KMS-11 (cell line): ENCODE measurements at regions not wholly inside any gene's neighbourhood (a gene's known extent, or its start where the extent isn't known, plus 50 kb on each side); places are given as distances from the start of the nearest gene placed in this dataset.

ENCODE experiments used
- H2AFZ ChIP-seq: fragments of 200-600 bp; sonication (generic); 2 replicates; pipeline ENCODE4 v1.6.1; 2016; ENCODE audit warnings: antibody characterized with exemption, mixed run types, low read depth
- H3K27ac ChIP-seq: fragments of 200-600 bp; sonication (generic); 2 replicates; pipeline ENCODE4 v1.6.1; 2016; ENCODE audit warnings: mild to moderate bottlenecking, mixed run types
- H3K27me3 ChIP-seq: fragments of 200-600 bp; sonication (generic); 2 replicates; pipeline ENCODE4 v1.6.1; 2017; ENCODE audit warnings: mild to moderate bottlenecking, low read depth, mixed run types, moderate library complexity; ENCODE audit not compliant: insufficient read depth
- H3K36me3 ChIP-seq: fragments of 200-600 bp; sonication (generic); 2 replicates; pipeline ENCODE4 v1.6.1; 2017; ENCODE audit warnings: mild to moderate bottlenecking, mixed run types; ENCODE audit not compliant: insufficient read depth
- H3K4me1 ChIP-seq: fragments of 200-600 bp; sonication (generic); 2 replicates; pipeline ENCODE4 v1.6.1; 2016; ENCODE audit warnings: mild to moderate bottlenecking, low read depth, mixed run types; ENCODE audit not compliant: poor library complexity, severe bottlenecking
- H3K4me2 ChIP-seq: fragments of 200-600 bp; sonication (generic); 2 replicates; pipeline ENCODE4 v1.7.0; 2016; ENCODE audit warnings: mild to moderate bottlenecking, mixed run types
- H3K4me3 ChIP-seq: fragments of 200-600 bp; sonication (generic); IDR thresholded peaks from 2 replicates; pipeline ENCODE4 v1.6.1; 2017; ENCODE audit warnings: low read depth, low read length, mixed read lengths; ENCODE audit not compliant: insufficient read depth
- H3K79me2 ChIP-seq: fragments of 200-600 bp; sonication (generic); 2 replicates; pipeline ENCODE4 v1.6.1; 2016; ENCODE audit warnings: low read depth, mixed run types; ENCODE audit not compliant: insufficient read depth
- H3K9ac ChIP-seq: fragments of 200-600 bp; sonication (generic); 2 replicates; pipeline ENCODE4 v1.6.1; 2016; ENCODE audit warnings: mild to moderate bottlenecking, mixed run types
- H4K20me1 ChIP-seq: fragments of 200-600 bp; sonication (generic); 2 replicates; pipeline ENCODE4 v1.6.1; 2016; ENCODE audit warnings: mild to moderate bottlenecking, mixed run types; ENCODE audit not compliant: insufficient read depth
- TF ChIP-seq, protein P1 (sequence below): fragments of 200-600 bp; sonication (generic); conservative IDR thresholded peaks from 2 replicates; pipeline ENCODE4 v1.6.1; 2017; ENCODE audit warnings: low read depth, mild to moderate bottlenecking, antibody characterized with exemption, low read length, moderate library complexity, mixed read lengths

DNA sequence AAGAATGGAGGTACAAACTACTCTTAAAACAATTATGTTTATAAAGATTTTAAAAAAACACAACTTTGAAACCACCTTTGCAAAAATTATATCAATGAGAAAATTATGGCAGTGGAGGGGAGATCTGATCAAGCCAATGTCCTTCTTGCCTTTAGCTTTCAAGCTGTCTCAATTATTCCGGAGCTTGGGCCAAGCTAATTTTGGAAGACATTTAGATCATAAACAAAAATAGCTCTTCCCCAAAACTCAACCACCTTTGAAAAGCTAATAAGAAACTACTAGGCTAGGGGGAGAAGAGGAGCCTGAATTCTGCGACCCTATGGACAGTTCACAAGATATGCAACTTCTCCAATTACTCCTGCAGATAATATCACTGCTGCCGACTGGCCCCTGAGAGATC is 263.3 kb downstream of the ICE1 start:
- no peak overlapping the region for H3K4me2 ChIP-seq
- no peaks in the 10 kb centered on the region for H3K36me3 ChIP-seq
- H3K4me1 ChIP-seq, result no peaks in the 10 kb centered on the region
- no peak overlapping the region for H3K4me3 ChIP-seq
- no peaks in the 10 kb centered on the region for H3K79me2 ChIP-seq
- no peak overlapping the region for H3K9ac ChIP-seq
- no peaks in the 10 kb centered on the region for H4K20me1 ChIP-seq
- TF ChIP-seq, protein P1, sequence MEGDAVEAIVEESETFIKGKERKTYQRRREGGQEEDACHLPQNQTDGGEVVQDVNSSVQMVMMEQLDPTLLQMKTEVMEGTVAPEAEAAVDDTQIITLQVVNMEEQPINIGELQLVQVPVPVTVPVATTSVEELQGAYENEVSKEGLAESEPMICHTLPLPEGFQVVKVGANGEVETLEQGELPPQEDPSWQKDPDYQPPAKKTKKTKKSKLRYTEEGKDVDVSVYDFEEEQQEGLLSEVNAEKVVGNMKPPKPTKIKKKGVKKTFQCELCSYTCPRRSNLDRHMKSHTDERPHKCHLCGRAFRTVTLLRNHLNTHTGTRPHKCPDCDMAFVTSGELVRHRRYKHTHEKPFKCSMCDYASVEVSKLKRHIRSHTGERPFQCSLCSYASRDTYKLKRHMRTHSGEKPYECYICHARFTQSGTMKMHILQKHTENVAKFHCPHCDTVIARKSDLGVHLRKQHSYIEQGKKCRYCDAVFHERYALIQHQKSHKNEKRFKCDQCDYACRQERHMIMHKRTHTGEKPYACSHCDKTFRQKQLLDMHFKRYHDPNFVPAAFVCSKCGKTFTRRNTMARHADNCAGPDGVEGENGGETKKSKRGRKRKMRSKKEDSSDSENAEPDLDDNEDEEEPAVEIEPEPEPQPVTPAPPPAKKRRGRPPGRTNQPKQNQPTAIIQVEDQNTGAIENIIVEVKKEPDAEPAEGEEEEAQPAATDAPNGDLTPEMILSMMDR, result no peak
- no peak overlapping the region for H3K27ac ChIP-seq
- H3K27me3 ChIP-seq, result no peaks in the 10 kb centered on the region
- no peak overlapping the region for H2AFZ ChIP-seq

DNA sequence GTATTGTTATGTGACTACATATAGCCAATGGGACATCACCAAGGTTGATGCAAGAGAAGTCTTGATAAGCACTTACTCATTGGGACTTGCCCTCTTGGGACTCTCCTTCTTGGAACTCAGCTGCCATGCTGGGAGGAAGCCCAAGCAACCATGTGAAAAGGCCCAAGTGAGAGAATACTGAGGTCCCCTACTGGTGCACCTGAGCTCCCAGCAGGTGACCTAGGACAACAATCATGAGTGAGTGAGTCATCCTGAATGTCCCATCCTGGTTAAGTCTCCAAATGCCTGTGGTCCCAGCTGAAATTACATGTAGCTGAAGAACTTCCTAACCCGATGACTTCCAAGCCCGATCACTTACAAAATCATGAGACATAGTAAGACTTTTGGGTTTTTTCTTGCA is 260.7 kb downstream of the ICE1 start:
- TF ChIP-seq, protein P1, result no peak
- Histone ChIP-seq H3K9ac (no peak overlapping the region), H3K36me3 (no peaks in the 10 kb centered on the region), H3K4me3 (no peak overlapping the region), H3K27me3 (no peaks in the 10 kb centered on the region), H4K20me1 (no peaks in the 10 kb centered on the region), H2AFZ (no peak overlapping the region), H3K4me2 (no peak overlapping the region), H3K4me1 (no peaks in the 10 kb centered on the region), H3K79me2 (no peaks in the 10 kb centered on the region), H3K27ac (no peak overlapping the region)

DNA sequence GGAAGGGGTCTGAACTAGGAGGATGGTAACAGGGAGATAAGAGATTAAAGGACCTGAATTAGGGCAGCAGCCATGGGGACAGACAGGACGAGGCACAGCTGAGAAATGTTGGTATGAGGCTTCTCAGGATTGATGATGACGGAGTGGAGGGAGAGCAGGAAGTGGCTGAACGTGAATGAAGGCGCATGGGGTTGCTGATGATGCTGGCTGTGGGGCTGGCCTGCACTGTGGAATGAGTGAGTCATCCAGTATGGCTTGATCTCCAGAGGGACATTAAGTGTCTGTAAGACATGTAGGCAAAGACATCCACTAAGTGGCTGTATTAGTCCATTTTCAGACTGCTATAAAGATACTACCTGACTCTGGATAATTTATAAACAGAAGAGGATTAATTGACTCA is 256.4 kb downstream of the ICE1 start:
- H3K27ac ChIP-seq, result no peak overlapping the region
- H2AFZ ChIP-seq, result no peak overlapping the region
- H4K20me1 ChIP-seq, result no peaks in the 10 kb centered on the region
- H3K27me3 ChIP-seq, result no peaks in the 10 kb centered on the region
- no peaks in the 10 kb centered on the region for H3K4me1 ChIP-seq
- H3K9ac ChIP-seq, result no peak overlapping the region
- no peaks in the 10 kb centered on the region for H3K79me2 ChIP-seq
- H3K4me3 ChIP-seq, result no peak overlapping the region
- no peak overlapping the region for H3K4me2 ChIP-seq
- no peaks in the 10 kb centered on the region for H3K36me3 ChIP-seq
- TF ChIP-seq, protein P1, result no peak

DNA sequence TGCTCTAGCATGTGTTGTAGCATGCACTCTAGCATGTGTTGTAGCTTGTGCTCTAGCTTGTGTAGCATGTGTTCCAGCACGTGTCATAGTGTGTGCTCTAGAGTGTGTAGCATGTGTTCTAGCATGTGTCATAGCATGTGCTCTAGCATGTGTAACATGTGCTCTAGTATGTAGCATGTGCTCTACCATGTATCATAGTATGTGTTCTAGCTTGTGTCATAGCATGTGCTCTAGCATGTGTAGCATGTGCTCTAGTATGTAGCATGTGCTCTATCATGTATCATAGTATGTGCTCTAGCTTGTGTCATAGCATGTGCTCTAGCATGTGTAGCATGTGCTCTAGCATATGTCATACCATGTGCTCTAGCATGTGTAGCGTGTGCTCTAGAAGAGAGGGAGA is 255.3 kb downstream of the ICE1 start:
- Histone ChIP-seq H3K27me3 (no peaks in the 10 kb centered on the region), H3K27ac (no peak overlapping the region), H3K4me2 (no peak overlapping the region), H3K36me3 (no peaks in the 10 kb centered on the region), H2AFZ (no peak overlapping the region), H3K79me2 (no peaks in the 10 kb centered on the region), H3K4me3 (no peak overlapping the region), H3K9ac (no peak overlapping the region), H4K20me1 (no peaks in the 10 kb centered on the region), H3K4me1 (no peaks in the 10 kb centered on the region)
- TF ChIP-seq, protein P1, result no peak

DNA sequence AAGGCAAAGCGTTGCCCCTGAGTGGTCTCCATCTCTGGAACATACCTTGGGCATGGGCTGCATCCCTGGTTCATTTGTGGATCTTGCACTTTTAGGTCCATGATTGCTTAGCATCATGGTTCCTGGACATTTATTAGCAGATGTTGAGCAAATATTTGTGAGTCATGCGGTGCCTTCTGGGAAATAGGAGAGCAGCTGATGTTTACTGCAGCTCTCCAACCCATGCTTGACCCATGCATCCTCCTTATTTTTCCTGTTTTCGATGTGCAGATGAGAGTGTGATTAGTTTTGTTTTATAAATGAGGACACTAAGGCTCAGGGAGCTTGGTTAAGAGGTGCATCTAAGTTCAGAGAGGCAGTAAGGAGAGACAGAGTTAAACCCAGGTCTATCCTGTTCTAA is 253.7 kb downstream of the ICE1 start:
- Histone ChIP-seq H3K4me2 (no peak overlapping the region), H4K20me1 (no peaks in the 10 kb centered on the region), H3K27ac (no peak overlapping the region), H3K36me3 (no peaks in the 10 kb centered on the region), H2AFZ (no peak overlapping the region), H3K27me3 (no peaks in the 10 kb centered on the region), H3K79me2 (no peaks in the 10 kb centered on the region), H3K4me3 (no peak overlapping the region), H3K9ac (no peak overlapping the region), H3K4me1 (no peaks in the 10 kb centered on the region)
- TF ChIP-seq, protein P1, result no peak
